ENCODE measurements at regions not wholly inside any gene's neighbourhood (a gene's known extent, or its start where the extent isn't known, plus 50 kb on each side); places are given as distances from the start of the nearest gene placed in this dataset.
A peak's percentile ranks its signal among the peaks of the same experiment; 100 is the strongest.

- no peak for DNase-seq
These were observed 141.6 kb downstream of the KCNJ12 start for GRCh38 chr17:21517538-21518293.

- DNase-seq, result no peak
These were observed 146.7 kb downstream of the KCNJ12 start for GRCh38 chr17:21522755-21523336.

- DNase-seq, result no peak
These were observed 147.5 kb downstream of the KCNJ12 start for GRCh38 chr17:21523497-21524210.

GRCh38 chr17:21524211-21524591 is 148.0 kb downstream of the KCNJ12 start:
- no peak for DNase-seq

- no peak for DNase-seq
These were observed 149.4 kb downstream of the KCNJ12 start for GRCh38 chr17:21525464-21526130.

GRCh38 chr17:21528031-21528695 is 152.0 kb downstream of the KCNJ12 start:
- DNase-seq, result no peak

- DNase-seq, result no peak
These were observed 154.2 kb downstream of the KCNJ12 start for GRCh38 chr17:21530311-21530710.

GRCh38 chr17:21530841-21531240 is 154.7 kb downstream of the KCNJ12 start:
- DNase-seq, result no peak

- no peak for DNase-seq
These were observed 156.7 kb downstream of the KCNJ12 start for GRCh38 chr17:21532763-21533385.

GRCh38 chr17:21535686-21536375 is 156.5 kb upstream of the KCNJ18 start:
- DNase-seq, result no peak

- DNase-seq, result no peak
These were observed 155.0 kb upstream of the KCNJ18 start for GRCh38 chr17:21537302-21537701.

- DNase-seq, result no peak
These were observed 153.7 kb upstream of the KCNJ18 start for GRCh38 chr17:21538615-21539014.

- DNase-seq, result no peak
These were observed 153.2 kb upstream of the KCNJ18 start for GRCh38 chr17:21539146-21539545.

- no peak for DNase-seq
These were observed 151.8 kb upstream of the KCNJ18 start for GRCh38 chr17:21540502-21540901.

GRCh38 chr17:21542070-21542469 is 150.3 kb upstream of the KCNJ18 start:
- no peak for DNase-seq

GRCh38 chr17:21542991-21543390 is 149.3 kb upstream of the KCNJ18 start:
- no peak for DNase-seq

GRCh38 chr17:21545064-21545463 is 147.3 kb upstream of the KCNJ18 start:
- DNase-seq, result no peak

- no peak for DNase-seq
These were observed 144.1 kb upstream of the KCNJ18 start for GRCh38 chr17:21548236-21548635.

- DNase-seq, result no peak
These were observed 143.1 kb upstream of the KCNJ18 start for GRCh38 chr17:21549107-21549687.

GRCh38 chr17:21550031-21550430 is 142.3 kb upstream of the KCNJ18 start:
- DNase-seq, result peak; percentile 12

- DNase-seq, result peak; percentile 47
These were observed 141.0 kb upstream of the KCNJ18 start for GRCh38 chr17:21551081-21551881.

All from hematopoietic multipotent progenitor cell treated with erythropoietin and hydrocortisone succinate and interleukin-3 and kit ligand, for 8 days (in vitro differentiated cells).